A549 (cell line): ENCODE measurements at regions not wholly inside any gene's neighbourhood (a gene's known extent, or its start where the extent isn't known, plus 50 kb on each side); places are given as distances from the start of the nearest gene placed in this dataset.

Experiments used
- ATAC-seq, 2 experiments: fragments of 200-7000 bp in 1 of 2; fragments of >200 bp in 1 of 2; cut with Nextera tagmentation in 1 of 2; cut with Tn5 transposase in 1 of 2; 3 replicates each; pipeline versions ENCODE4 v1.8.0 to v1.9.1; 2018 to 2020; ENCODE audit warnings: mild to moderate bottlenecking in 1 of 2, moderate library complexity in 1 of 2
- CTCF ChIA-PET: fragments of 300-600 bp; sonication (Branson Sonifier 250); formaldehyde crosslinking; extraction: SDS; loops from one replicate; lab custom pipeline; 2021; ENCODE audit warnings: antibody characterized with exemption, inconsistent platforms; lab: Yijun Ruan, JAX
- POLR2A ChIA-PET: fragments of 350-600 bp; formaldehyde crosslinking; extraction: SDS; loops from one replicate; lab custom pipeline; 2021; ENCODE audit warnings: antibody characterized with exemption, inconsistent platforms; lab: Yijun Ruan, JAX
- DNase-seq, 2 experiments: peaks; one replicate each; pipeline versions ENCODE4 v3.0.0 to v3.0.0-alpha.2; 2011 to 2016; ENCODE audit warnings: low read depth in 1 of 2, low spot score in 1 of 2
- FAIRE-seq: peaks from 2 replicates; lab custom pipeline; 2011; peaks lifted over from hg19 to GRCh38; lab: Jason Lieb, UNC
- H3K27ac ChIP-seq, 2 experiments: fragments of >200 bp; sonication (Bioruptor Twin); formaldehyde crosslinking; 3 replicates each; pipeline ENCODE4 v1.5.1; 2016 to 2017
- H3K4me1 ChIP-seq: fragments of >200 bp; sonication (Bioruptor Twin); formaldehyde crosslinking; 3 replicates; pipeline ENCODE4 v1.6.1; 2016
- H3K4me2 ChIP-seq: fragments of >200 bp; sonication (Bioruptor Twin); formaldehyde crosslinking; 3 replicates; pipeline ENCODE4 v1.6.1; 2016
- H3K4me3 ChIP-seq: fragments of >200 bp; sonication (Bioruptor Twin); formaldehyde crosslinking; 3 replicates; pipeline ENCODE4 v1.5.1; 2016
- H3K9me3 ChIP-seq: fragments of >200 bp; sonication (Bioruptor Twin); formaldehyde crosslinking; 3 replicates; pipeline ENCODE4 v1.6.1; 2016
- ATOH8 ChIP-seq: fragments of 250-450 bp; sonication (Bioruptor Pico); IDR thresholded peaks from 2 replicates; pipeline ENCODE4 v1.5.0; 2020; ENCODE audit warnings: low read depth, mild to moderate bottlenecking, moderate library complexity
- CBX2 ChIP-seq: fragments of 200-600 bp; sonication (generic); IDR thresholded peaks from 2 replicates; pipeline ENCODE4 v1.6.1; 2016; ENCODE audit warnings: low read depth, mild to moderate bottlenecking, borderline replicate concordance
- CEBPB ChIP-seq, 2 experiments: fragments of >200 bp in 1 of 2; sonication (Bioruptor Twin) in 1 of 2; formaldehyde crosslinking in 1 of 2; IDR thresholded peaks; 2 replicates each; pipeline ENCODE4 v1.6.1; 2012 to 2016
- CHD2 ChIP-seq: fragments of 150-350 bp; IDR thresholded peaks from 2 replicates; pipeline ENCODE4 v1.6.1; 2014; ENCODE audit warnings: low read length; ENCODE audit not compliant: partially characterized antibody
- CTCF ChIP-seq: fragments of >200 bp; sonication (Bioruptor Twin); formaldehyde crosslinking; IDR thresholded peaks from 3 replicates; pipeline ENCODE4 v1.5.1; 2016
- EHMT2 ChIP-seq: fragments of 200-600 bp; sonication (generic); IDR thresholded peaks from 2 replicates; pipeline ENCODE4 v1.6.1; 2016; ENCODE audit warnings: antibody characterized with exemption, low read depth, mild to moderate bottlenecking, moderate library complexity
- EP300 ChIP-seq, 2 experiments: fragments of >200 bp; sonication (Bioruptor Twin); formaldehyde crosslinking; IDR thresholded peaks; 2 replicates in 1 of 2; 3 replicates in 1 of 2; pipeline ENCODE4 v1.6.1; 2016 to 2017
- ESRRA ChIP-seq: fragments of 150-350 bp; IDR thresholded peaks from 2 replicates; pipeline ENCODE4 v1.6.1; 2014; ENCODE audit warnings: mild to moderate bottlenecking, low read length, borderline replicate concordance
- FOSL2 ChIP-seq, 2 experiments: fragments of 450-650 bp in 1 of 2; fragments of >200 bp in 1 of 2; sonication (Bioruptor Twin) in 1 of 2; formaldehyde crosslinking; IDR thresholded peaks; 2 replicates each; pipeline versions ENCODE4 v1.5.0 to v1.6.1; 2016 to 2020; ENCODE audit warnings: mild to moderate bottlenecking in 1 of 2, moderate library complexity in 1 of 2
- HOXB13 ChIP-seq: fragments of 250-450 bp; sonication (Bioruptor Pico); IDR thresholded peaks from 2 replicates; pipeline ENCODE4 v1.5.0; 2020; ENCODE audit warnings: low read depth, mild to moderate bottlenecking, moderate library complexity
- HOXB5 ChIP-seq: fragments of 250-450 bp; sonication (Bioruptor Pico); IDR thresholded peaks from 2 replicates; pipeline ENCODE4 v1.5.0; 2020; ENCODE audit warnings: mild to moderate bottlenecking, moderate library complexity
- JUNB ChIP-seq: fragments of >200 bp; sonication (Bioruptor Twin); formaldehyde crosslinking; IDR thresholded peaks from 2 replicates; pipeline ENCODE4 v1.6.1; 2016
- KDM1A ChIP-seq: fragments of 200-600 bp; sonication (generic); IDR thresholded peaks from 2 replicates; pipeline ENCODE4 v1.6.1; 2016; ENCODE audit warnings: low read depth, mild to moderate bottlenecking
- MAFK ChIP-seq: fragments of 450-650 bp; IDR thresholded peaks from 2 replicates; pipeline ENCODE4 v1.6.1; 2014; ENCODE audit not compliant: partially characterized antibody
- NFE2L2 ChIP-seq: fragments of 150-350 bp; conservative IDR thresholded peaks from 2 replicates; pipeline ENCODE4 v1.6.1; 2014; ENCODE audit warnings: low read length
- NR3C1 ChIP-seq: fragments of >200 bp; sonication (Bioruptor Twin); formaldehyde crosslinking; IDR thresholded peaks from 3 replicates; pipeline ENCODE4 v1.6.1; 2017
- POLR2A ChIP-seq: IDR thresholded peaks from 2 replicates; pipeline ENCODE4 v1.6.1; 2012; ENCODE audit warnings: mild to moderate bottlenecking, low read length
- RAD21 ChIP-seq, 2 experiments: fragments of >200 bp in 1 of 2; sonication (Bioruptor Twin) in 1 of 2; formaldehyde crosslinking in 1 of 2; IDR thresholded peaks in 1 of 2; conservative IDR thresholded peaks in 1 of 2; 2 replicates in 1 of 2; 3 replicates in 1 of 2; pipeline ENCODE4 v1.6.1; 2012 to 2018; ENCODE audit warnings: inconsistent platforms in 1 of 2
- REST ChIP-seq: fragments of 200-600 bp; sonication (generic); IDR thresholded peaks from 2 replicates; pipeline ENCODE4 v1.6.1; 2016; ENCODE audit warnings: antibody characterized with exemption, mild to moderate bottlenecking, moderate library complexity
- RNF2 ChIP-seq: fragments of 200-600 bp; sonication (generic); IDR thresholded peaks from 2 replicates; pipeline ENCODE4 v1.6.1; 2016; ENCODE audit warnings: low read depth, mild to moderate bottlenecking, antibody characterized with exemption, moderate library complexity, borderline replicate concordance
- SMC3 ChIP-seq: fragments of >200 bp; sonication (Bioruptor Twin); formaldehyde crosslinking; IDR thresholded peaks from 3 replicates; pipeline ENCODE4 v1.6.1; 2018; ENCODE audit warnings: inconsistent platforms
- TP53 ChIP-seq: fragments of 250-450 bp; sonication (Bioruptor Pico); IDR thresholded peaks from 2 replicates; pipeline ENCODE4 v1.5.0; 2021; ENCODE audit warnings: mild to moderate bottlenecking, moderate library complexity
- ZNF302 ChIP-seq: fragments of 250-450 bp; sonication (Bioruptor Pico); IDR thresholded peaks from 2 replicates; pipeline ENCODE4 v1.9.0; 2021; ENCODE audit warnings: inconsistent platforms, mild to moderate bottlenecking, moderate library complexity
- whole genome bisulfite sequencing: methylation state at CpG from one replicate; pipeline ENCODE4 v1.1.6; 2017; ENCODE audit errors: missing lambda C conversion rate; 5-methylcytosine and 5-hydroxymethylcytosine counted together

GRCh38 chr3:178095522-178095921 is 440.7 kb upstream of the KCNMB2 start:
- no peak overlapping the region for H3K4me3 ChIP-seq
- DNase-seq (no peak), FAIRE-seq (no peak), ATAC-seq (no peak)
- H3K4me1 ChIP-seq = 0 out of 3 replicates have a peak, but pooled peaks cover 4% of the 10 kb centered on the region
- ChIA-PET POLR2A (no interaction called here), CTCF (no interaction called here)
- no peak overlapping the region for H3K4me2 ChIP-seq
- no peak overlapping the region for H3K27ac ChIP-seq
- no peak for TF ChIP-seq REST
- TF ChIP-seq ZNF302 = no peak
- no peak for TF ChIP-seq HOXB13 (CRISPR knock-in tag)
- no peak for TF ChIP-seq HOXB5 (CRISPR knock-in tag)
- no peak for TF ChIP-seq EP300 (IDR thresholded peaks at IDR 0.05)
- TF ChIP-seq MAFK = no peak
- no peak for TF ChIP-seq ESRRA
- no peak for TF ChIP-seq SMC3
- no peak for TF ChIP-seq NR3C1
- TF ChIP-seq FOSL2 (IDR thresholded peaks at IDR 0.05) = no peak
- no peak for TF ChIP-seq FOSL2 (CRISPR knock-in tag; IDR thresholded peaks at IDR 0.05)
- TF ChIP-seq RNF2 = no peak
- TF ChIP-seq CHD2 = no peak
- no peak for TF ChIP-seq CTCF
- no peak for TF ChIP-seq TP53
- TF ChIP-seq EHMT2 = no peak
- TF ChIP-seq KDM1A = no peak
- no peak for TF ChIP-seq POLR2A
- TF ChIP-seq CEBPB (IDR thresholded peaks at IDR 0.05) = no peak
- no peak for TF ChIP-seq RAD21 (conservative IDR thresholded peaks at IDR 0.05 in 1 of 2, IDR thresholded peaks at IDR 0.05 in 1 of 2)
- TF ChIP-seq, all 56 proteins: peak for 0
- no peaks in the 10 kb centered on the region for H3K9me3 ChIP-seq
- 79% methylated on average over 2 of the region's 2 CpGs for WGBS

- H3K4me3 ChIP-seq = no peak overlapping the region
- CTCF ChIA-PET = interaction anchor here (1.0 kb wide), 1 partner anchor 14 kb away, joined by 3 read pairs; no protein-coding TSS in a partner anchor
- TF ChIP-seq CBX2 (no peak), ATOH8 (CRISPR knock-in tag) (no peak), EHMT2 (no peak), NFE2L2 (no peak), JUNB (no peak)
- H3K4me2 ChIP-seq = no peak overlapping the region
- POLR2A ChIA-PET = no interaction called here
- WGBS = 97% methylated on average over 1 of the region's 1 CpG
- no peak overlapping the region for H3K27ac ChIP-seq
- DNase-seq = no peak
- H3K4me1 ChIP-seq = 0 out of 3 replicates have a peak, but pooled peaks cover 4% of the 10 kb centered on the region
- no peak for FAIRE-seq
- H3K9me3 ChIP-seq = no peaks in the 10 kb centered on the region
- ATAC-seq = no peak
These were observed 439.3 kb upstream of the KCNMB2 start for GRCh38 chr3:178096955-178097354.
